Calu3 (cell line): ENCODE measurements at regions not wholly inside any gene's neighbourhood (a gene's known extent, or its start where the extent isn't known, plus 50 kb on each side); places are given as distances from the start of the nearest gene placed in this dataset.

Experiments
- BruUV-seq: library from RNA; stranded (reverse); fragments of 400-500 nt; replicated peaks from 2 replicates; lab custom pipeline; 2021; lab: Mats Ljungman, UMichigan
- CTCF ChIA-PET: fragments of 300-600 bp; sonication (Branson Sonifier 250); formaldehyde crosslinking; loops from one replicate; lab custom pipeline; 2022; ENCODE audit warnings: antibody characterized with exemption; lab: Charles Lee
- DNase-seq: peaks from one replicate; pipeline ENCODE4 v3.0.0; 2022
- H3K27ac Mint-ChIP-seq: one replicate; pipeline ENCODE4 v1.8.0; 2022; ENCODE audit warnings: mixed read lengths; ENCODE audit not compliant: unreplicated experiment
- H3K27me3 Mint-ChIP-seq: one replicate; pipeline ENCODE4 v1.8.0; 2022; ENCODE audit warnings: mixed read lengths; ENCODE audit not compliant: unreplicated experiment
- H3K36me3 Mint-ChIP-seq: one replicate; pipeline ENCODE4 v1.8.0; 2022; ENCODE audit warnings: mild to moderate bottlenecking, moderate library complexity, mixed read lengths; ENCODE audit not compliant: insufficient read depth, unreplicated experiment
- H3K4me1 Mint-ChIP-seq: one replicate; pipeline ENCODE4 v1.8.0; 2022; ENCODE audit warnings: mild to moderate bottlenecking, low read depth, mixed read lengths; ENCODE audit not compliant: unreplicated experiment
- H3K4me3 Mint-ChIP-seq: one replicate; pipeline ENCODE4 v1.8.0; 2022; ENCODE audit warnings: mild to moderate bottlenecking, low read depth, moderate library complexity, mixed read lengths; ENCODE audit not compliant: unreplicated experiment
- H3K9me3 Mint-ChIP-seq: one replicate; pipeline ENCODE4 v1.8.0; 2022; ENCODE audit warnings: low read depth, mixed read lengths; ENCODE audit not compliant: unreplicated experiment
- intact Hi-C: fragments of 100-400 bp; cut with micrococcal nuclease; formaldehyde crosslinking; loops from one replicate; pipeline ENCODE4 v1.10.0; 2022; ENCODE audit not compliant: unreplicated experiment
- TF ChIP-seq, protein P1 (sequence below): fragments of 200-600 bp; IDR thresholded peaks from one replicate; pipeline ENCODE4 v1.8.0; 2022; ENCODE audit warnings: antibody characterized with exemption; ENCODE audit not compliant: unreplicated experiment

DNA sequence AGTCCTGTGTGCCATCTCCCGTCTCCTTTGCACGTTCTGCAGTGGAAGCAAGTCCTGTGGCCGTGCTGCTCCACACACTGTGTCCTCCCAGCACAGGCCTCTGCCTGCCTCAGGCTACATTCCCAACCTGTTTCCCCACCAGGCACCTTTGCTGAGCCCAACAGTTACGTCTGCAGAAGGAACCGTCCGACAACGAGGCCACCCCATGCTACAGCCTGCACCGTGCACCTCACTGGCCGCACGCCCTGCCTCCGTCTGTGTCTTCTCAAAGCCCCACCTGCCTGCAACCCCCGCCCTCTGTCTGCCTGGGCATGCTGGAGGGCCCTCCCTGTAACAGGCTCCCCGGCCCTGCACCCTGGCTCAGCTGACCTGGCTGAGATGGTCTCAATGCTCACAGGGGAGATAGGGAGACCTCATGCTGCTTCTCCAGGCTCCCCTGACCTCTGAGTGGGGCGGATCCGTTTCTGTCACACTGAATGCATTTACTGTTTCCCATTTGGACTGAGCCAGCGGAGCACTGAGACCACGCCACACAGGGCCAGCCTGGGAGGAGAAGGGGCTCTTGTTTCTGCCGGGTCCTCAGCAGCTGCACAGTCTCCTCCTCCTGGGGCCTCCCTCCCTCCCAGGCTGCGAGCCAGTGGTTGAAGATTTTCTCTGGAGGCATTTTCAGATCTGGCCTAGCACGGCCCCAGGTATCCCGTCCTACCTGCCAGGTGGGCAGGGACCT is 109.1 kb upstream of the OTOS start:
- H3K4me3 Mint-ChIP-seq: no peak overlapping the region
- no peak overlapping the region for H3K27ac Mint-ChIP-seq

DNA sequence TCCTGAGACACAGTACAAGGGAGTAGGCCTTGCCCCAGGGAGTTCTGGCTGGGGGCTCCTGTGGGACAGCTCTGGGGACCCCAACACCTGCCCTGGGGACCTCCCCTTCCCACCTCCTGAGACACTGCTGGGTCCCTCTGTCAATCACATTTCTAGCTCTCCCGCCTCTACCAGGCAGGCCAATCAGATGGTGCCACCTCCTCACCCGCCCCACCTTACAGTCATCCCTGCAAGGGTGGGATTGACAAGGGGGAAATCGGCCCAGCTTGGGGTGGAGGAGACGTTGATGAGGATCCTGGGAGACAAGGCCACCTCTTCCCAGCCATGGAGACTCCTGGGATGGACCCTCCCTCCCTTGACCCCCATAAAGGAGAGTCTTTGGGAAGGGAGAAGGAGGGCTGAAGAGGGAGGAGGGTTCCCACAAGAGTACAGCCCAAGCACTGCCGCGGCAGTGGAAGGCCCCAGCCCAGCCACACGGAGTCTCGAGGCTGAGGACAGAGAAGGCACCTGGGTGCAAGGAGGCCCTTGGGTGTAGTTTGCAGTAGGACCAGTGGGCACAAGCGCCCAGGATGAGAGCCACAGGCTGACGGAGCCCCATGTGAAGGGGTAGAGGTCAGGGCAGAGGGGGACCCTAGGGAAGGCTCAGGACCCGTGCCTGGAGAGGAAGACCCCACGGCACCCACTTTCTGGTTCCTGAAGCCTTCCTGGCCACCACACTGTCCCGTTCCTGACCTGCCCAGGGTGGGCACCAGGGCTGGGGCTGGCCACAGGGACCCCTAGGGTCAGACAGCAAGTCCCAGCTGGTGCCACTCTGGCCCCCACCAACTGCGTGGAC is 109.9 kb upstream of the OTOS start:
- TF ChIP-seq, protein P1, sequence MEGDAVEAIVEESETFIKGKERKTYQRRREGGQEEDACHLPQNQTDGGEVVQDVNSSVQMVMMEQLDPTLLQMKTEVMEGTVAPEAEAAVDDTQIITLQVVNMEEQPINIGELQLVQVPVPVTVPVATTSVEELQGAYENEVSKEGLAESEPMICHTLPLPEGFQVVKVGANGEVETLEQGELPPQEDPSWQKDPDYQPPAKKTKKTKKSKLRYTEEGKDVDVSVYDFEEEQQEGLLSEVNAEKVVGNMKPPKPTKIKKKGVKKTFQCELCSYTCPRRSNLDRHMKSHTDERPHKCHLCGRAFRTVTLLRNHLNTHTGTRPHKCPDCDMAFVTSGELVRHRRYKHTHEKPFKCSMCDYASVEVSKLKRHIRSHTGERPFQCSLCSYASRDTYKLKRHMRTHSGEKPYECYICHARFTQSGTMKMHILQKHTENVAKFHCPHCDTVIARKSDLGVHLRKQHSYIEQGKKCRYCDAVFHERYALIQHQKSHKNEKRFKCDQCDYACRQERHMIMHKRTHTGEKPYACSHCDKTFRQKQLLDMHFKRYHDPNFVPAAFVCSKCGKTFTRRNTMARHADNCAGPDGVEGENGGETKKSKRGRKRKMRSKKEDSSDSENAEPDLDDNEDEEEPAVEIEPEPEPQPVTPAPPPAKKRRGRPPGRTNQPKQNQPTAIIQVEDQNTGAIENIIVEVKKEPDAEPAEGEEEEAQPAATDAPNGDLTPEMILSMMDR: no peak
- CTCF ChIA-PET: no interaction called here
- peaks cover 14% of the 10 kb centered on the region for H3K4me1 Mint-ChIP-seq
- H3K36me3 Mint-ChIP-seq: peaks cover 10% of the 10 kb centered on the region
- intact Hi-C loops: loop anchor here (10.0 kb wide), 1 partner anchor 124 kb away; no protein-coding TSS in a partner anchor
- no peak overlapping the region for H3K4me3 Mint-ChIP-seq
- DNase-seq: no peak
- no peak overlapping the region for H3K27ac Mint-ChIP-seq
- H3K27me3 Mint-ChIP-seq: peaks cover 7% of the 10 kb centered on the region
- BruUV-seq: no TSS peak
- no peaks in the 10 kb centered on the region for H3K9me3 Mint-ChIP-seq

More for the DNA sequence above, 109.1 kb upstream of the OTOS start:
- peaks cover 7% of the 10 kb centered on the region for H3K4me1 Mint-ChIP-seq
- intact Hi-C loops: loop anchor here (10.0 kb wide), 1 partner anchor 125 kb away; no protein-coding TSS in a partner anchor
- H3K36me3 Mint-ChIP-seq: peaks cover 5% of the 10 kb centered on the region
- no TSS peak for BruUV-seq
- TF ChIP-seq, protein P1: no peak
- peaks cover 7% of the 10 kb centered on the region for H3K27me3 Mint-ChIP-seq
- no peak for DNase-seq
- H3K9me3 Mint-ChIP-seq: no peaks in the 10 kb centered on the region
- CTCF ChIA-PET: no interaction called here

DNA sequence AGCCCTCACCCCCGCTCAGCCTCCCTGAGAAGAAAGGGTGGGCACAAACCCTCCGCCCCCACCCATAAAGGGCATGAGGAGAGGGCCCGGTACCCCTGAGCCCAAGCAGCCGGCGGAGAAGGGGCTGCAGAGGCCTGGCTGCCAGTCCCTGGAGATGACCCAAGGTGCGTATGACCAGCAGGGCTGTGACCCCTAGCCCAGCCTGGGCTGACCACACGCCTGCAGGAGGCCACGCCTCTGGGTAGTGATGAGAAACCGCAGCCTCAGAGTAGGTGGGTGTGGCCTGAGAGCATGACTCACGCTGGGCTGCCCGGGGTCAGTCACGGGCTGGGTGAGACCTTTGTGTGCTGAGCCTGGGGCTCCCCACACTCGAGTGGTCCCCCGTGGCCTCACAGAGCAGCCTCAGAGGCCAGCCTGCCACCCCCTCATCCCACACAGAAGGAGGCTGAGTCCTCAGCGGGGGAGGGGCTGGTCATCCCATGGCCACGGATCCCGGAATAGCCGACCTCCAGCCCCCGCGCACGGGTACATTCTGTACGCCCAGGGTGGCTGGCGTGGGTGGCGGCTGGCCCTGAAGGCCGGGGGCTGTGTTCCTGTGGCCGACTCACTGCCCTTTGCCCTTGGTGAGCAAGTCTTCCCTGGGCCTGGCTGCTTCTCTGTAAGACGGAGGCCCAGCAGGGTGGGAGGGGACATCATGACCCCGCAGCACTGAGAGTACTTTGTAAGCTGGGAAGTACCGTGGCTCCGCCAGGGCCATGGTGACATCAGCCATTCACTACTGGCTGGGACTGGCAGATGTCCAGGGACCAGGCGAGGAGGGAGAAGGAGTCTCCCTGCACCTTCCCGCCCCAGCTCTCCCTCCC is 110.8 kb upstream of the OTOS start:
- peak; percentile 91 for DNase-seq
- H3K4me3 Mint-ChIP-seq: peak overlapping the region; percentile 46
- BruUV-seq: TSS peak; percentile 73
- intact Hi-C loops: loop anchor here (10.0 kb wide), 1 partner anchor 124 kb away; no protein-coding TSS in a partner anchor
- peaks cover 3% of the 10 kb centered on the region for H3K27me3 Mint-ChIP-seq
- H3K36me3 Mint-ChIP-seq: peaks cover 16% of the 10 kb centered on the region
- H3K9me3 Mint-ChIP-seq: no peaks in the 10 kb centered on the region
- peak overlapping the region; percentile 27 for H3K27ac Mint-ChIP-seq
- TF ChIP-seq, protein P1: no peak
- H3K4me1 Mint-ChIP-seq: peaks cover 22% of the 10 kb centered on the region
- CTCF ChIA-PET: interaction anchor here (1.0 to 1.1 kb wide), 2 partner anchors 18 to 19 kb away, joined by 3 to 9 read pairs; no protein-coding TSS in a partner anchor

DNA sequence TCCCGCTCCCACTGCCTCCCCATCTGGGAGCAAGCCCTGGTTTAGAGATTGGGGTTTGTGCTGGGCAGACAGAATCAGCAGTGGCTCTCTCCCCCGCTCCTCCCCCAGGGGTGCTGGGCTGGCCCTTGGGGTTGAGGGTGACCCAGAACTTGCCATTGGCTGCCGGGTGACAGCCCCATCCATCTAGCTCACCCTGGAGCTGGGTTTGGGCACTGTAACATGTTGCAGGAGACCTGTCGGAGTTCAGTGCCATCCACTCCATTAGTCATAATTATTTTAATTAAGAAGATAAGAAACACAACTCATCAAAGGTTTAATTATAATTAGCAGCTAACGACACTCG is 111.4 kb upstream of the OTOS start:
- CTCF ChIA-PET: interaction anchor here (1.0 to 1.1 kb wide), 2 partner anchors 18 to 19 kb away, joined by 3 to 9 read pairs; no protein-coding TSS in a partner anchor
- Mint-ChIP-seq H3K9me3 (no peaks in the 10 kb centered on the region), H3K27ac (no peak overlapping the region), H3K36me3 (peaks cover 12% of the 10 kb centered on the region), H3K4me3 (peak overlapping the region; percentile 46), H3K27me3 (no peaks in the 10 kb centered on the region), H3K4me1 (peaks cover 28% of the 10 kb centered on the region)
- intact Hi-C loops: loop anchor here (10.0 kb wide), 1 partner anchor 123 kb away; no protein-coding TSS in a partner anchor
- no TSS peak for BruUV-seq
- TF ChIP-seq, protein P1: no peak
- DNase-seq: no peak
